ENCODE measurements at regions not wholly inside any gene's neighbourhood (a gene's known extent, or its start where the extent isn't known, plus 50 kb on each side); places are given as distances from the start of the nearest gene placed in this dataset.

DNA sequence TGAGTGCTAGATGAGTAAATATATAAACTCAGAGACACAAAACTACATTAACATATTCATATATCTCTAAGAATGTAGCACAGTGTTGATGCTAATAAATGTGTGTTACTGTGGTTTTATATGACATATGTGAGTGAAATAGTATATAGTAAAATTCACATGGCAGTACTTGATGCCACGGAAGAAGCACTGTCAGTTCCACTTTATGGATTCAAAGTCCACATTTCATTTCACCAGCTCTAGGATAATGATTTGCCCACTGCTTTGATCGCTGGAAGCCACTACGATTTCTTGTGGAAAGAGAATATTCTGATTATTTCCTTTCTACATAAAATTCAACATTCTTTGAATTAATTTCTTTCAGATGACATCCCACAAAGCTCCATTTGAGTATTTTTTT, 181.2 kb downstream of the GBA3 start:
- DNase-seq (ENCODE audit: low read depth) = no peak
- H3K4me3 ChIP-seq (ENCODE audit: low read depth, low read length) = no peak overlapping the region
- TF ChIP-seq, protein P1, sequence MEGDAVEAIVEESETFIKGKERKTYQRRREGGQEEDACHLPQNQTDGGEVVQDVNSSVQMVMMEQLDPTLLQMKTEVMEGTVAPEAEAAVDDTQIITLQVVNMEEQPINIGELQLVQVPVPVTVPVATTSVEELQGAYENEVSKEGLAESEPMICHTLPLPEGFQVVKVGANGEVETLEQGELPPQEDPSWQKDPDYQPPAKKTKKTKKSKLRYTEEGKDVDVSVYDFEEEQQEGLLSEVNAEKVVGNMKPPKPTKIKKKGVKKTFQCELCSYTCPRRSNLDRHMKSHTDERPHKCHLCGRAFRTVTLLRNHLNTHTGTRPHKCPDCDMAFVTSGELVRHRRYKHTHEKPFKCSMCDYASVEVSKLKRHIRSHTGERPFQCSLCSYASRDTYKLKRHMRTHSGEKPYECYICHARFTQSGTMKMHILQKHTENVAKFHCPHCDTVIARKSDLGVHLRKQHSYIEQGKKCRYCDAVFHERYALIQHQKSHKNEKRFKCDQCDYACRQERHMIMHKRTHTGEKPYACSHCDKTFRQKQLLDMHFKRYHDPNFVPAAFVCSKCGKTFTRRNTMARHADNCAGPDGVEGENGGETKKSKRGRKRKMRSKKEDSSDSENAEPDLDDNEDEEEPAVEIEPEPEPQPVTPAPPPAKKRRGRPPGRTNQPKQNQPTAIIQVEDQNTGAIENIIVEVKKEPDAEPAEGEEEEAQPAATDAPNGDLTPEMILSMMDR (IDR thresholded peaks at IDR 0.05; ENCODE audit: low read depth, low read length, missing control alignments) = no peak

DNA sequence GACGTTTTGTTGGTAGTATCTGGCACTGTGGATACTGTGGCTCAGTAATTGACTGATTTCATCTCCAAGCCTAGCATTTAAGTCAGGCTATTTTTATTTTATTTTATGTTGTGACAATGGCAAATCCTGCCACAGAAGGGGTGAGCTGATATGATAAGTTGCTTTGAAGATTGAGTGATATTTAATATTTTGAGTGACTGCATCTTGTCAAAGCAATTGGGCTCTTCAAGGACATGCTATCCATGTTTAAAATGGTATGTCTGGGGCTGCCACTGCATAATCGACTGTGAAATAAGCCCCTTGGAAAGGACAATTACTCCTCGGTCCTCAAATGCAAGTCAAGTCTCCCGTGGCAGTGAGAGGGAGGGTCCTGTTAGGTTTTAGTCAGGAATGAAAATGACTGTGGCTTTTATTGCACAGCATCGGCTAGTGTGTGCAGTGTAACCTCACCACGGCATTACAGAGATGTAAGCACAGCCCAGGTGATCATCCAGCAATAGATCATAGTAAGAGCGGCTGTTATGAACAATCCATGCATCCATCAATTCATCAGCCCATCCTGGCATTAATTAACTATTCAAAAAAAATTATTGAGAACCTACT, 178.2 kb downstream of the GBA3 start:
- H3K4me3 ChIP-seq (ENCODE audit: low read depth, low read length) = no peak overlapping the region
- DNase-seq (ENCODE audit: low read depth) = no peak
- TF ChIP-seq, protein P1 (IDR thresholded peaks at IDR 0.05; ENCODE audit: low read depth, low read length, missing control alignments) = no peak

DNA sequence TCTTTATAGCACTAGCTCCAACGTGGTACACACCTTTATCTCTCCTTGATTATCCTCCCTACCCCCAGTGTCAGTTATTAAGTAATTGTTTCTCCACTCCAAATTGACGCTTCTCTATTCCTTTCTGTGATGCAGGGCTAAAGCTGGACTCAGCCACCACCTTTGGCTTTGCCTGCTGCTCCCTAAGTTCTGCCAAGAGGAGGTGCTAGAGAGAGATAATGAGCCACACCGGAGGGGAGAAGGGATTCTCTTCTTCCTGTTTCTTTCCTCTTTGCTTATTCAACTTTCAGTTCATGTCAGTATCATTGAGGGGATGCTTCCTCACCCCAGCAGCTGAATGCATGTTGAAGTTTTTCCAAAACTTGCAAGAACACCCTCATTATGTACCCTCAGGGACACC, 176.5 kb downstream of the GBA3 start:
- no peak for DNase-seq (ENCODE audit: low read depth)
- no peak overlapping the region for H3K4me3 ChIP-seq (ENCODE audit: low read depth, low read length)
- TF ChIP-seq, protein P1 (IDR thresholded peaks at IDR 0.05; ENCODE audit: low read depth, low read length, missing control alignments) = no peak
